HT1080 (cell line): ENCODE measurements at regions not wholly inside any gene's neighbourhood (a gene's known extent, or its start where the extent isn't known, plus 50 kb on each side); places are given as distances from the start of the nearest gene placed in this dataset.
A peak's percentile ranks its signal among the peaks of the same experiment; 100 is the strongest.

ENCODE experiments used
- DNase-seq: peaks from one replicate; pipeline ENCODE4 v3.0.0-alpha.2; 2015; ENCODE audit warnings: low read depth

DNA sequence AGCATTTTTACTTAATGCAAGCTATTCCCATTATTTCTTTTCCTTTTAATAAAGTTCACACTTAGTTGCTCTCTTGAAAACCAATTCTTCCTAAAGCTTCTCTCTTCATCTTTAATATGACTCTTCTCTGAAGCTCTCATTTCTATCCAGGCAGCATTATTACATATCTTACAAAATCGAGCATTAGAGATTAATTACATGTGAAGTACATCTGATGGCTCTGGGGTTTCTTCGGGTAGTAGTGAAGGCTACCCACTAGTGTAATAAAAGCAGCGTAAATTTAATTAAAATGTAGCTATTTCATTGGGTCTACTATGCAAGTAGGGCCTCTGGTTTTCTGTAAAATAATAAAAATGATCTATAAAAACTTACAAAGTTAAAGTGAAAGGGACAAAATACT, 513.6 kb upstream of the DPH6 start:
- no peak for DNase-seq

DNA sequence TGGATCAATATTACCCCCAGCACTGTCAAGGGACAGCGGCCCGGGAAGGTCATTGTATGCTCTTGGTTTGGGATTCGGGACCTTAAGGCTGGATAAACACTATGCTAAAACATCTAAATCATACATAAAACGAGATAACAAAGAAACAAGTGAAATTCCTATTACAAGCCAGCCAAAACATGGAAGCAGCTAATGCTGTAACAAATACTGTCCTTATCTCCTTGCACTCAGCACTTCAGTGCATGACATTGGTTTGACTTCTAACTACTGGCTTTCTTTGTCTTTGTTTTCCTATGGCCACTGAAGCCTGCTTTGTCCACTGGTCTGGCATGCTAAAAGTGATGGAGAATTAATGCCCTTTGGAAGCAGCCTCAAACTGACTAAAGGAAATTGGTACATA, 516.4 kb upstream of the DPH6 start:
- no peak for DNase-seq

DNA sequence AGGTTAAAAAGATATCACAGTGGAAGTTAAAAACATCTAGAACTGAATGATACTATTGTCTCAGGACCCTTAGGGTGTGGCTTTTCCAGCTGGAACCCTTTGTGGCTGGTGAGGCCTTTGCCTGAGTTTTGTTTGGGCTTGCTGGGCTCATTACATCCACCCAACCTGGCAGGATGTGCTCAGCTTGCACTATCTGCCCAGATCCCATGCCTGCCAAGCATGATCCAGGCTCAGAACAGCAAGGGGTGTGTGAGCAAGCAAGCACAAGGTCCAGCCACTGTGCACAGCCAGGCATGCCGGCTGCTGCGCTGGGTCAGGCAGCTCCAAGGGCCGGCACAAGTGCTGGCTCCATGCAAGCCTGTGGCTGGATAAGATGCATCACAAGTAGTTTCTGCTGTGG, 512.7 kb upstream of the CDIN1 start:
- no peak for DNase-seq

DNA sequence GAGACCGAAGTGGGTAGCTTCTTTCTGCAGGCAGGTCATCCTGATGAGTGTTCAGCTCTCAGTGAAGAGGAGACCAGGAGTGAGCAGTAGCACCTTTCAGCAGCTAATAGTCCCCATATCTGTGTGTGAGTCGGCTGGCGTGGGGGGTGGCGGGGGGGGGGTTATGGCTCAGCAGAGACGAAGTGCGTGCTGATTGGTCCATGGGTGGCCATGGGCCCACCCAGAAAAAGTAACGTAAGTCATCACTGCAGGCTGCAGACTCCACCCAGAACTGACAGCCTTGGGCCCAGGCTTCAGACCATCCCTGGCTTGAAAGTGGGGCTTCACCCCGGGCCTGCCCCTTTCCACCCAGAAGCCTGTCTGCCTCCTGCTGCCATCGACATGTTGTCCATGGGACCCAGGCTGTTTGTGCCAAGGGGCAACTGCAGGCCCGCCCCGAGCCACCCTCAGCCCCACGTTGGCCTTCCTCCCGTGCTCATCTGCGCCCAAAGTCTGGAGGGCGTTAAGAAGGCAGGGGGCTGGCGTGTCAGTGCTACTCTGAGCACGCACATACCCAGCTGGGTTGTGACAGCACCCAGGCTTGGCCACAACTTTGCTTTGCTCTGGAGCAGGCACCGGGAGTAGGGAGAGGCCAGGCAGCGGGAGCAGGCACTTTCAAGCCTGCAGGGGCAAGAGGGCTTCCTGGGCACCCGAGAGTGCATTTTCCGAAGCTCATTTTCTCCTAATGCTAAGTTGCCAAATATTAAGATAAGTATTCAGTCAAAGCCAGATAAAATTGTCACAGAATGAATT, 511.7 kb upstream of the CDIN1 start:
- DNase-seq, result no peak

DNA sequence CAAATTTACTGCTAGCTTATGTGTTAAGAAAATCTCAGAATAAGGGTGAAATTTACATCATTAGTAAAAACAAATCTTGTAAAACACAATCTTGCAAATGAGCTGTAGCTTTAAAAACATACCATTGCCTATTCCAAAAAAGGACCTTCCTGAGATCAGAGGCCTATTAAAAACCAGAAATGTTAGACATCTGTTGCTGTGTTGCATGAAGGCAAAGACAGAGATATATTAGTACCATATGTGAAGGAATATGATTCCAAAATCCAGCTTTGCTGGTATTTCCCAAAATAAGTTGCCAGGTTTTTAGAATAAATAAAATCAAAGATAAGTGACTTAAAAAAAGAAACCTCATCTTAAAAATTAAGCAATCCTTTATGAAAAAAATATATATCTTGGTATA, 504.1 kb upstream of the CDIN1 start:
- DNase-seq, result no peak

DNA sequence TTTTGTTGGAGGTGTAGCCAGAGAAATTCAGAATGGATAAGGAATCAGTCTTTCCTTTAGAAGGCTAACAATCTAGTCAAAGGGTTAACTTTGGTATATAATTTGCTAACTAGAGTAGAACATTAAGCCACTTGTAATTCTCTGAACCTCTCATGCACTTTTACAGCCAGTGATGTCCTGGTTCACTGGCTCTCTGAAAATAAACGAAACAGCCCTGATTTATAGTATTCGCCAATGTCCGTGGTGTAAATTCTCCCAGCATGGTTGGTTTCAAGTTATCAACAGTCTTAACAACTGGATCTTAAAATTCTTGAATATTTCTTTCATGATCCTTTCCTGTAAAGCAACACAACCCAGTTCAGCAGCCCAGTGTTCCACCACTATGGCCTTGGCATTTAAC, 500.4 kb upstream of the CDIN1 start:
- no peak for DNase-seq

DNA sequence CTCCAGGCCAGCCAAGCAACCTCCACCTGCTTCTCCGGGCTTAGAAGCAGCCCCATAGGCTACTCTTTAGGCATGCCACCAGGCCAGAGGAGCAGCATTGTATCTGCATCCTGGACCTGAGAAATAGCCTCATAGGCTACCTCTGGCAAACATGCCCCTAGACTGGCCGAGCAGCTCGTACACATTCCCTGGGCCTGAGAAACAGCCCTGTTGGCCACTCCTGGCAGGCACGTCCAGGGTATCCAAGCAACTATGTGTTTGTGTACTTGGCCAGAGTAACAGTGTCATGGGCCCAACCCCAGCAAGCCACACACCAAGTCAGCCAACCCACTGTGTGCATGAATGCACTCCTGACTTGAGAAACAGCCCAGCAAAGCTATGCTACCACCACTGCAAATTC, 498.7 kb upstream of the CDIN1 start:
- DNase-seq, result no peak

DNA sequence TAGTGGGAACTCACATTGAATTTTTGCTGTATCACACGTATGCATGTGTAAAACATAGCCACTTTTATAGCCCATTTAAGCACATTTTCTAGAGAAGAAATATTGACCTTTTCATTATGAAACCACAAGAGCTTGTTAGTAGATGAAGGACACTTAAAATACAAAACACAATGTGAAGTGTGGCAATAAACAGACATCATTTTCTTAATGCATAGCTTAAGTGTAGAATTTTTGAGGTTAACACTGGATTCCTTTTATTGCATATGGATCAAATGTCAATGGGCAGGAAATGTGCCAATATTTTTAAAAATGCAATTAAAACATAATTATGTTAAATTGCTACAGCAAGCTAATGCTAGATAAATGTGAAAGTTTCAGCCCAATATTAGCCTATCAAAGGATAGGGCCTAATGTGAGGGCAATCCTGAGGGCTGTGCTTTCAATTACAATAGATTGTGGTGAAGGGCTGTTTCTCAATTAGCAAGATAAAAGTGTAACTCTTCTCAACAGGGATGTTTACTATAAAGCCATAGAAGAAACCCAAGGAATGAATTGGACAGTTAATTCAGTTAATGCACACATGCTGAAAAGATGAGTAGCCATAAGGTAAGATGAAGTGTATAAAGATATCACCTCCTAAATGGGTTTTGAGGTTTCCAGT, 489.0 kb upstream of the CDIN1 start:
- DNase-seq, result no peak

DNA sequence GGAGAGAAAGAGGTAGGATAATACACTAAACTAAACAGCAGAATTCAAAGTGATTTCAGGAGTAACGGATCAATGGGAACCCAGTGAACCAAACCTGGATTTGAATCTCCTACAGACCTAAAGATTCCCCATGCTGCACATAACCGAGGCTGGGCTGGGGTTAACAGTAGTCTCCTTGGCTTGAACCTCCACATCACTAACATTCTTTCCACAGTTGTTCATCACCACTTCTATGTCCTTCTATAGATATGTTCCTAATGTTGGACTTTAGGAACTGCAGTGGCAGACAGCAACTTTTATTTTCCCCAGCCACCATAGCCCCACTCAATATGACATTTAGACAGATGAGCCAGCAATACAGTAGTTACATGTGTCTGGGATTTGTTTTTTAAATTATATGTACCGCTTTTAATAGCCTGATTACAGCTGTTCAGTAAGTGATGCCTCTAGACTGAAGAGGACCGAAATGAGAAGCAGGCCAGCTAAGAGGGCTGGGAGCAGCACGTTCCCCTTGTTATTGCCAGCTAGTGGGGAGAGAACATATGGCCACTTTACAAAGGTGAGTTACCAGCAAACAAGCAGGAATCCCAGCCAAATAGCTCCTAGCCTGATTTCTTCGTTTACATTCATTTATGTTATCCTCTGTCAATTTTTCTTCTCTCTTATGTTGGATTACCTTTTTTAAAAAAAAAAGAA, 472.6 kb upstream of the CDIN1 start:
- DNase-seq, result no peak

DNA sequence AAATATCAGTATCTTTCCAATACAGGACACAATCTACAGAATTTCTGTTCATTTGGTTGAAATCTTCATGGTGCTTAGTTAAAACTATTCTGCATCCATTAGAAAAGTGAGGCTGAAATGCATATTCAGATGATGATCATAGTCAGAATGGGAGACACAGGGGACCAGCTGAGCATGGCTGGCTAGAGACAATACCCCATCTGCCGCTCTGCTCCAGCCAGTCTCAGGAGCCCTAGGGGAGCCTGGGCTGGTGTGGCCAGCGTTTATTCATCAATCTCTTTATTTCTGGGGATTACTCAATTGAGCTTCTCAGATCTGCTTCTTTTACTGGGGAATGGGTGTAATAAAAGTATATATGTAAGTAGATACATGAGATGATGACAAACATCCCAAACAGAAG, 470.9 kb upstream of the CDIN1 start:
- DNase-seq, result no peak

DNA sequence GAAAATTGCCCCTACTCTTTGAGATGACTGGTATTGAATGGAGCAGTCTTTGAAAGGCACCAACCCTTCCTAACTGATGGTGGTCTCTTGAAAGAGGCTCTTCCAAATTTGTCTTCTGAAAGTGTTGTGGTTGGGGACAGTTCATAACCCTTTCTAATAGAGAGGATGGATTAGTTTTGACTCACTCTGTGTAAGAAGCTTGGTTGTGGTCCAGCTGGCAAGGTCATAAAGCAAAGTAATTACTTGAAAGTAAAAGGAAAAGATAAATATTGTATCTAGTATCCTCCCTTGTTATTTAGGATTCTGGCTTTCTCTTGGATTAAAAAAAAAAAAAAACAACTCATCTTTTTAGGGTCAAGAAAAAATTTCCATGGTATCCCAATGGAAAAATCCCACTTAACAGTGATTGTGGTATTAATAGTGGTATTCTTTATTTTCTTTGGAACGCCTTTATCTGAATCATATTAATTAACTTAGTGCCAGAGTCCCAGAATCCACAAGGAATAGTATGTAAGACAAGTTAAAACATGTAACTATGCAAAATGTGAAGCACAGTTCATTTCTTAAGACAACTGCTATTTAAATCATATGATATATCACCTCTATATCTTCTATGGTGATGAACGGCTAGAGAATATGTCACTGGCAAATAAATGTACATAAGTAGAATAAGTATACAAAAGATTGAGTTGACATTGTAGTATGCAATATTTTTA, 469.3 kb upstream of the CDIN1 start:
- DNase-seq, result no peak

DNA sequence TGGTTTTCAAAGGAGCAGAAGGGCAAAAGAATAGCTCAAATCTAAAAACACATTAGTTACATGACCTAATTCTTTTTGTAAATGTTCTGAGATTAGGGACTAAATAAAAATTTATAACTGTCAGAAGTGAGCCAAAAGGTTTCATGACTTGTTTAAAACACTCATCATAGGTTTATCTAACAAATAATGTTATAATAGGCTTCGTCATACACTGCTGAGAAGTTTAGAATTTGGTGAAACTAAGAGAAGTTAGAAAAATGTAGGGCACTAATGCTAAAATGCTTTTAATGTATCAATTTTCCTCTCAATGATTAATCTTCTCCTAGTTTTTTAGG, 468.8 kb upstream of the CDIN1 start:
- no peak for DNase-seq

DNA sequence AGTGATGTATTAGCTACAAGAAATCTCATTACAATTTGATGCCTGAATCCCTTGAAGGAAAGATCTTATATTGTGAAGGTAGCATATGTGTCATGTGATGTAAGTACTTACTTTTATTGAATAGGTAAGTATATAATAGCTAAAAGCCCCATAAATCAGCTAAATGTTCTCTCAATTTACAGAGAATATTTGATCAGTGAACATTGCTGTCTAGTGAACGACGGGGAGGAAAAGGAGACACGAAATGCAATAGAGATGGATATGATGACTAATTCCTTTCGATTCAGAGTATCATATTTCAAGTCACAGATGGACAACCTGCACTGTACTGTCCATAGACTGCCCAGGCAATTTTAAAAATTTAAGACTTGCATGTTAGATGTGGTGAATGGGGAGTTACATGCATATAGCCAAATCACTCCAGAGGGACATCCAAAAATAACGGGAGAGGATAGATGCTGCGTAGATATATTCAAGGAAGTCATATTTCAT, 462.1 kb upstream of the CDIN1 start:
- DNase-seq, result peak; percentile 32

DNA sequence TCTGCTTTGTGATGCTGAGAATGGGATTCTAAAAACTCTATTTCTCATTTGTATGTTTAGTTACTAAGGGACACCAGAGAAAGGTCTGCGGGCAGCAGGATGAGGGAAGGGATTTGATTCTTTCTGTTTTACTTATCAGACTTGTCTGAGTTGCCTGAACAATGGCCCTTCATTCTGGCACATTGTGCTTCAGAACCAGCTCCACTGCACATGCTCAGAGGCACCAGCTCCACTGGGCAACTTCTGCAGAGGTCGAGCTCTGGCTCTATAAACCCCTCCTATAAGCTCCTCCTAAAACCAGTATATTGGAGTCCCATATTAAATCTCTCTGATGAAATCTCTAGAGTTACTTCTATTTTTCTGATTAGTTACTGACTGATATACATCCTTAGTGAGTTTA, 453.2 kb upstream of the CDIN1 start:
- no peak for DNase-seq

DNA sequence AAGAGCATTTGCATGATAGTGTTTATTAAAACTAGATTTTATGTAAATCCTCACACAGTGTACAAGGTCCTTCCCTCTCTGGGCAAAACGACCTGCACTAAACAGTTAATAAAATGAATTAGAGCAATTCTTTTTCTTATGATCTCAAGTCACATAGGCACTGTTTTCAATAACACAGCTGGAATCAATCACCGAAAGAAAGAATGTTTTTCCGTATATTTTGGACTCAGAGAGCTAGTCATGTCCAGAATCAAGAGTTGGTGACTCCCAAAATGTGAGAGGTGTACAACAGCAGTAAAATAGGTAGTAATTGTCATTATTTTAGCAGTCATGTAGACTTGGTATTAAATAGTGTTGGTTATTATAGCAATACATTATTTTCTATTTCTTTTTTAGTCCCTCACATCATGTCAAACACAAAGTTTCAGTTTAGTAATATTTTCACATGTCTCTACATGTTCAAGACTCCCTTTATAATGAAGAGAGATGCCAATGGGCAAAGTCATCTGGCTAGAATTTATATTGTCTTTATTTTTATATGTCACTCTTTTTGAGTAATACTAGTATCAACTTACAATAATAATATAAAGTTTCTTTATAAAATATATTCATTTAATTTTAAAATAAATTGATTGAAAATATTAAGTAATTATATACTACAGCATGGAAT, 448.6 kb upstream of the CDIN1 start:
- DNase-seq, result no peak

DNA sequence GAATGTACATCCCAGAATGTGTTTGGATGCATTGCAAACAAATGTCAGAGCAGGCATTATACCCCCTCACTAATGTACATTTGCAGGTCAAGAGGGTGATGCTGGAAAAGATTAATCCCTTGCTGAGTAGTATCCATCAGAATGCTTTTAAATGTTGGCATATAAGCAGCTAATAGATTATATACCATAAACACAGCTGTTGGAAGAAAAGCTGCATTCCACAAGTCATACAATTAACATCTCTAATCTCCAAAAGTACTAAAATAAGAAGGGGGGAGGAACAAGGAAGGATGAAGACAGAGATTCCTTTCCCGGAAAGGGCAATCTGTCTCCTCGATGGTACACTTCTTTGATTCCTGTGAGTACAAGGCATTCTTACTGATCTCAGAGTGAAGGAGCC, 445.7 kb upstream of the CDIN1 start:
- DNase-seq, result no peak

DNA sequence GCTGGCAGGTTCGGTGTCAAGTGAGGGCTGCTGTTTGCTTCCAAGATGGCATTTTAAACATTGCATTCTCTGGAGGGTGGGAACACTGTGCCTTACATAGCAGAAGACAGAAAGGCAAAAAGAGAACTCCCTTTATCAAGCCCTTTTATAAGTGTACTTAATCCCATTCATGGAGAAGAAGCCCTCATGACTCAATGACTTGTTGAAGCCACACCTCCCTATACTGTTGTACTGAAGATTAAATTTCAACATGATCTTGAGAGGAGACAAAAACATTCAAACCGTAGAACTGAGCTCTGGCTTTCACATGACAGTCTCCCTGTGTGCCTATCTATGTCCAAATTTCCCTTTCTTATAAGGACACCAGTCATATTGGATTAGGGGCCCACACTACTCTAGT, 443.4 kb upstream of the CDIN1 start:
- DNase-seq, result no peak

DNA sequence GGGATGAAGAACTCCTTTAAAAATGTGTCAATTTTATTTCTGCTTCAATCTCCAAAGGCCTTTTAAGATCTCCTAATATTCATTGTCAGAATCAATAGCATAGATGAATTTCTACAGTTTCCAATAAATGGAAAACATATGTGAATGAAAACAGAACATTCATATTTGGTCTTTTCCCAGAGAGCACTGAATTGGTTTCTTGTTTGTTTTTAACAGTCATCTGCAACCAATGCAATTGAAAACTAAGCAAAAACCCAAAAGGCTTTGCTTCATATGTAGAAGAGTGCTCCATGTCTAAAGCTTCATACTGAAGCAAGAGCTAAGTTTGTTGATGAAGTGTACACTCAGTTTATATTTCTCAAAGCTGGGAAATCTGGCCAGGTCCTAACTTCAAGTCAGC, 426.5 kb upstream of the CDIN1 start:
- no peak for DNase-seq

DNA sequence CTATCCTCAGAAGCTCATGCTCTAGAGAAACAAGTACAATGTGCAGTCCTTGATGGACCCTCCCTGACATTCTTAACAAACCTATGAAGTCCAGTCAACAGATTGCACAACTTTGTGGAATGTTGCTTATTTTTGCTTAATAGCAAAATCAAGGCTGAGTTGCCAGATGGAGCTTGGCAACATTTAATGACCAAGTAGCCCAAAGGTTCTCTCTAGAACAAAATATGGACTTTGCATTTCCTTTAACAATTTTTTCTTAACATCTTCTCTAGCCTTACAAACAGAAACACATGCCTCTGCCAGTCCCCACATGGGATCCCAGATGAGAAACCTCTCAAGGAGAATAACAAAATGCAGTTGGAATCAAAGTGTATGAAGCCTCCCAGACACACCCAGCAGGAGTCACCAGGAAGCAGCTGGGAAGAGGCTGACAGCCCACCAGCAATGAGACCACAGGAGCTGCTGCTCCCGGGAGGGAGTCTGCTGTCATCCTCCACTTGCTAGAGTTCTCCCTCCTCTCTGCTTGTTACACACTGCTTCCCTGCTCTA, 422.5 kb upstream of the CDIN1 start:
- DNase-seq, result peak; percentile 15

DNA sequence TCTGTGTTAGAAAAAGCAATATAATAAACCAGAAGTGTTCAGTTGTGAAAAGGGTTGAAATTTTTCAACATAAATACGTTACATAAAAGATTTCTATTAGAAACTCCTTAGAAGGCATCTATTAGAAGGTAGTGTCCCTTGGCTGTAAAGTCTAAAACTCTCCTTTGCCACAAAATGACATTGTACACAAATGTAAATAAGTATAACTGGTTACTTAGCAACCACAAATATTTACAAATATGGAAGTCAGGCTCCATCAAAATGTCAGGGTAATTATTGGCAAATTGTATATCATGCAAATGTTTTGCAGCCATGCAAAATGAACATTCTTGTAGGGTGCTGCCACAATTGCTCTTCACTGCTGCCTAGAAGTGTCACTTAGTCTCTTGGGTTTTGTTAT, 419.1 kb upstream of the CDIN1 start:
- DNase-seq, result no peak

DNA sequence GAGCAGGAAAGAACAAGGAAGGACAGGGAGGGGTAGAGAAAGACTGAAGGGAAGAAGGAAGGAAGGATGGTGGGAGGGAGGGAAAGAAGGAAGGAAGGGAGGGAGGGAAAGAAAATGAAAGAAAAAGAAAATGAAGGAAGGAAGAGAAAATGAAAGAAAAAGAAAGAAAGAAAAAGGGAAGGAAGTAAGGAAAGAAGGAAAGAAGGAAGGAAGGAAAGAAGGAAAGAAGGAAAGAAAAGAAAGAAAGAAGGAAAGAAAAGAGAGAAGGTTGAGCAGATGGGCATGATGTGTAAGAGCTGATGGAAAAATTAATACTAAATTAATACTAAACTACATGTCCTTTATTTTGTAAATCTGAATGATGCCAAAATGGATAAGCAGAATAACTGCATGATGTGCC, 418.3 kb upstream of the CDIN1 start:
- no peak for DNase-seq
